ENCODE measurements at regions not wholly inside any gene's neighbourhood (a gene's known extent, or its start where the extent isn't known, plus 50 kb on each side); places are given as distances from the start of the nearest gene placed in this dataset.

- TF ChIP-seq CTCF (IDR thresholded peaks at IDR 0.05; ENCODE audit: low read depth, low read length, poor library complexity, severe bottlenecking) (no peak), EZH2phosphoT487 (IDR thresholded peaks at IDR 0.05; ENCODE audit: borderline replicate concordance, low read length) (no peak)
These were observed 59.1 kb upstream of the ALDH1A1 start for GRCh38 chr9:73011956-73012355.

All from DOHH2 (cell line).